H1 (cell line): ENCODE measurements at regions not wholly inside any gene's neighbourhood (a gene's known extent, or its start where the extent isn't known, plus 50 kb on each side); places are given as distances from the start of the nearest gene placed in this dataset.

Source experiments
- CTCF ChIA-PET: fragments of 300-600 bp; sonication (Branson Sonifier 250); formaldehyde crosslinking; loops from one replicate; lab custom pipeline; 2021; ENCODE audit not compliant: partially characterized antibody; lab: Charles Lee
- POLR2A ChIA-PET: fragments of 300-600 bp; sonication (Branson Sonifier 250); formaldehyde crosslinking; loops from one replicate; lab custom pipeline; 2021; ENCODE audit warnings: inconsistent platforms; ENCODE audit not compliant: partially characterized antibody; lab: Charles Lee
- DNase-seq, 2 experiments: peaks; one replicate each; pipeline versions ENCODE4 v3.0.0 to v3.0.0-alpha.2; 2010 to 2022; ENCODE audit warnings: low spot score in 2 of 2, low read depth in 1 of 2, mixed read lengths in 1 of 2
- FAIRE-seq: peaks from 2 replicates; lab custom pipeline; 2011; peaks lifted over from hg19 to GRCh38; lab: Jason Lieb, UNC
- H2AFZ ChIP-seq: 2 replicates; pipeline ENCODE4 v1.8.1; 2012; ENCODE audit warnings: low read length, inconsistent platforms
- H2AK5ac ChIP-seq: 2 replicates; pipeline ENCODE4 v1.6.1; 2013; ENCODE audit warnings: low read depth, low read length
- H2BK120ac ChIP-seq: replicated peaks from 2 replicates; pipeline ENCODE3; 2013; ENCODE audit warnings: low read depth, low read length, inconsistent platforms
- H2BK12ac ChIP-seq: 2 replicates; pipeline ENCODE4 v1.6.1; 2013; ENCODE audit warnings: low read depth, low read length
- H2BK15ac ChIP-seq: 2 replicates; pipeline ENCODE4 v1.6.1; 2013; ENCODE audit warnings: low read length
- H2BK20ac ChIP-seq: 2 replicates; pipeline ENCODE4 v1.6.1; 2013; ENCODE audit warnings: low read length
- H2BK5ac ChIP-seq: 2 replicates; pipeline ENCODE4 v1.6.1; 2013; ENCODE audit warnings: low read depth, low read length
- H3K14ac ChIP-seq: 2 replicates; pipeline ENCODE4 v1.6.1; 2013; ENCODE audit warnings: inconsistent platforms; ENCODE audit not compliant: insufficient read length
- H3K18ac ChIP-seq: 2 replicates; pipeline ENCODE4 v1.6.1; 2013; ENCODE audit warnings: low read length; ENCODE audit errors: extremely low read depth
- H3K23ac ChIP-seq: 2 replicates; pipeline ENCODE4 v1.6.1; 2013; ENCODE audit warnings: inconsistent platforms; ENCODE audit not compliant: insufficient read length
- H3K23me2 ChIP-seq: 2 replicates; pipeline ENCODE4 v1.6.1; 2013; ENCODE audit warnings: low read depth, low read length
- H3K27ac ChIP-seq: 2 replicates; pipeline ENCODE4 v1.6.1; 2011; ENCODE audit warnings: low read depth, low read length, inconsistent platforms
- H3K27me3 ChIP-seq, 4 experiments: replicated peaks in 1 of 4; 1 replicate in 1 of 4; 2 replicates in 3 of 4; pipeline versions ENCODE4 v1.6.1 to v1.8.1; 2011 to 2013; ENCODE audit warnings: low read length in 3 of 4, mild to moderate bottlenecking in 3 of 4, inconsistent platforms in 2 of 4, mixed read lengths in 2 of 4, moderate library complexity in 1 of 4; ENCODE audit not compliant: control insufficient read depth in 3 of 4, insufficient read depth in 3 of 4; ENCODE audit errors: extremely low read depth in 1 of 4
- H3K36me3 ChIP-seq, 4 experiments: 2 replicates each; pipeline versions ENCODE4 v1.6.1 to v1.8.1; 2011 to 2013; ENCODE audit warnings: mild to moderate bottlenecking in 4 of 4, low read length in 3 of 4, moderate library complexity in 2 of 4, control low read depth in 1 of 4, inconsistent platforms in 1 of 4; ENCODE audit not compliant: insufficient read depth in 4 of 4, control insufficient read depth in 2 of 4
- H3K4ac ChIP-seq: replicated peaks from 2 replicates; pipeline ENCODE3; 2013; ENCODE audit warnings: low read length, low read depth, mixed read lengths, inconsistent platforms; ENCODE audit not compliant: insufficient read length
- H3K4me1 ChIP-seq, 4 experiments: replicated peaks in 1 of 4; 1 replicate in 1 of 4; 2 replicates in 3 of 4; pipeline versions ENCODE4 v1.6.1 to v1.8.1; 2011 to 2013; ENCODE audit warnings: low read length in 3 of 4, inconsistent platforms in 2 of 4, mixed read lengths in 1 of 4; ENCODE audit not compliant: insufficient read depth in 4 of 4, control insufficient read depth in 3 of 4
- H3K4me2 ChIP-seq, 2 experiments: 2 replicates each; pipeline versions ENCODE4 v1.6.1 to v1.8.1; 2011 to 2013; ENCODE audit warnings: low read depth in 2 of 2, low read length in 2 of 2, control low read depth in 1 of 2, inconsistent platforms in 1 of 2, mild to moderate bottlenecking in 1 of 2; ENCODE audit not compliant: insufficient read depth in 1 of 2
- H3K4me3 ChIP-seq, 4 experiments: fragments of 200-600, 300-600 bp in 1 of 4; sonication (generic), shearing (Covaris generic), sonication (Bioruptor Twin) in 1 of 4; 2 replicates each; pipeline versions ENCODE4 v1.5.1 to v1.8.1; 2011 to 2016; ENCODE audit warnings: low read length in 4 of 4, low read depth in 3 of 4, control low read depth in 2 of 4, inconsistent platforms in 2 of 4, mild to moderate bottlenecking in 2 of 4, mixed read lengths in 1 of 4, moderate library complexity in 1 of 4; ENCODE audit not compliant: insufficient read depth in 2 of 4; ENCODE audit errors: extremely low read depth in 1 of 4
- H3K56ac ChIP-seq: replicated peaks from 2 replicates; pipeline ENCODE3; 2013; ENCODE audit warnings: low read depth, mild to moderate bottlenecking, mixed read lengths, low read length, inconsistent platforms; ENCODE audit not compliant: insufficient read length
- H3K79me1 ChIP-seq: 2 replicates; pipeline ENCODE4 v1.6.1; 2013; ENCODE audit warnings: low read depth, low read length, control low read depth
- H3K79me2 ChIP-seq, 2 experiments: 2 replicates each; pipeline versions ENCODE4 v1.6.1 to v1.8.1; 2012 to 2013; ENCODE audit warnings: low read length in 2 of 2, mild to moderate bottlenecking in 2 of 2, inconsistent platforms in 1 of 2; ENCODE audit not compliant: insufficient read depth in 2 of 2, control insufficient read depth in 1 of 2
- H3K9ac ChIP-seq, 4 experiments: replicated peaks in 1 of 4; 1 replicate in 1 of 4; 2 replicates in 3 of 4; pipeline versions ENCODE4 v1.6.1 to v1.8.1; 2011 to 2013; ENCODE audit warnings: low read depth in 3 of 4, low read length in 3 of 4, control low read depth in 2 of 4, mild to moderate bottlenecking in 2 of 4, moderate library complexity in 2 of 4, inconsistent platforms in 1 of 4; ENCODE audit errors: extremely low read depth in 1 of 4
- H3K9me3 ChIP-seq, 2 experiments: 2 replicates each; pipeline versions ENCODE4 v1.6.1 to v1.8.1; 2012 to 2013; ENCODE audit warnings: mild to moderate bottlenecking in 2 of 2, moderate library complexity in 2 of 2, control low read depth in 1 of 2, inconsistent platforms in 1 of 2, low read depth in 1 of 2, low read length in 1 of 2, mixed read lengths in 1 of 2; ENCODE audit not compliant: insufficient read depth in 2 of 2
- H4K20me1 ChIP-seq, 2 experiments: replicated peaks in 1 of 2; 2 replicates each; pipeline versions ENCODE3 to v1.8.1; 2011 to 2013; ENCODE audit warnings: inconsistent platforms in 2 of 2, low read length in 2 of 2, mild to moderate bottlenecking in 1 of 2; ENCODE audit not compliant: insufficient read depth in 2 of 2, control insufficient read depth in 1 of 2
- H4K5ac ChIP-seq: 2 replicates; pipeline ENCODE4 v1.6.1; 2013; ENCODE audit warnings: low read length, low read depth, mixed read lengths, inconsistent platforms; ENCODE audit not compliant: insufficient read length
- H4K8ac ChIP-seq: 2 replicates; pipeline ENCODE4 v1.8.0; 2013; ENCODE audit warnings: mild to moderate bottlenecking, moderate library complexity, low read length, inconsistent platforms; ENCODE audit not compliant: insufficient read depth; ENCODE audit errors: extremely low read depth
- H4K91ac ChIP-seq: replicated peaks from 2 replicates; pipeline ENCODE3; 2013; ENCODE audit warnings: low read length, mixed read lengths, inconsistent platforms; ENCODE audit not compliant: insufficient read length
- CHD1 ChIP-seq: IDR thresholded peaks from 2 replicates; pipeline ENCODE4 v1.6.1; 2012; ENCODE audit warnings: low read depth, low read length, improper control_type of control experiment
- JUN ChIP-seq: IDR thresholded peaks from 2 replicates; pipeline ENCODE4 v1.6.1; 2011; ENCODE audit warnings: low read depth, mild to moderate bottlenecking, improper control_type of control experiment, low read length
- POLR2A ChIP-seq, 2 experiments: IDR thresholded peaks; 1 replicate in 1 of 2; 2 replicates in 1 of 2; pipeline ENCODE4 v1.6.1; 2011; ENCODE audit warnings: low read depth in 2 of 2, low read length in 2 of 2, mild to moderate bottlenecking in 2 of 2; ENCODE audit errors: control extremely low read depth in 1 of 2
- SIRT6 ChIP-seq: IDR thresholded peaks from one replicate; pipeline ENCODE4 v1.7.1; 2012; ENCODE audit warnings: low read length, inconsistent platforms
- SUZ12 ChIP-seq: fragments of 200-600 bp; sonication (generic); IDR thresholded peaks from 2 replicates; pipeline ENCODE4 v1.6.1; 2012; ENCODE audit warnings: mild to moderate bottlenecking, inconsistent platforms, low read length, moderate library complexity, mixed read lengths
- TEAD4 ChIP-seq: IDR thresholded peaks from 2 replicates; pipeline ENCODE4 v1.6.1; 2012; ENCODE audit warnings: low read depth, low read length, inconsistent platforms, mixed read lengths
- WGBS, 2 experiments: shearing (Covaris generic) in 1 of 2; methylation state at CpG; one replicate each; pipeline versions ENCODE4 v1.1.6 to v1.1.7; 2013 to 2015; ENCODE audit warnings: low lambda C conversion rate in 2 of 2, mixed read lengths in 2 of 2, inconsistent platforms in 1 of 2, low coverage in 1 of 2, missing lambda C conversion rate in 1 of 2; ENCODE audit not compliant: insufficient replicate concordance in 2 of 2, insufficient coverage in 1 of 2, insufficient read length in 1 of 2; ENCODE audit errors: extremely low coverage in 1 of 2, missing lambda C conversion rate in 1 of 2; 5-methylcytosine and 5-hydroxymethylcytosine counted together

DNA sequence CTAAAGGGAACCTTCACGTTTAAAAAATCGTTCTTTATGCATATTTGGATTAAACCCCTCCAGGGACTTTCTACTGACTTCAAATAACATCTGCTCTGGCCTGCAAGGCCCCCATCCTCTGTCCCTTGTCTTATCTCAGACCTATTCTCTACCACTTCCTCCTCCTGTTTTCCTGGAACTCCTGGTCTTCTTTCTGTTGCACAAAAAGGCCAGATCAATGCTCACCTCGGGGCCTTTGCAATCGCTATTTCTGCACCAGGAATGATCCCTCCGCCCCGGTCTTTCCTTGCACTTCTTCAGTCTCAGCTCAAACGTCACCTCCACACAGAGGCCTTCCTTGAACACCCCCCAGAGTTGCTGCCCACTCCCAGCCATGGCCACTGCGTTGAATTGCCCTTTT is 57.6 kb upstream of the BEGAIN start:
- Histone ChIP-seq H4K8ac (no peak overlapping the region), H3K27me3 (no peaks in the 10 kb centered on the region; a peak in 1 of 7 replicates), H3K36me3 (no peaks in the 10 kb centered on the region), H2AK5ac (no peak overlapping the region), H2AFZ (no peak overlapping the region), H3K14ac (no peak overlapping the region), H4K91ac (no peak overlapping the region), H3K79me2 (no peaks in the 10 kb centered on the region), H3K4me1 (peaks cover 0 to 7% (median 6%) of the 10 kb centered on the region in 4 experiments; a peak in 5 of 7 replicates), H3K27ac (no peak overlapping the region), H3K4me3 (no peak overlapping the region), H2BK12ac (no peak overlapping the region), H2BK15ac (no peak overlapping the region), H2BK20ac (no peak overlapping the region), H3K9me3 (no peaks in the 10 kb centered on the region), H3K79me1 (no peaks in the 10 kb centered on the region), H3K23ac (no peak overlapping the region), H3K4me2 (no peak overlapping the region), H4K5ac (no peak overlapping the region), H3K23me2 (no peaks in the 10 kb centered on the region), H2BK5ac (no peak overlapping the region), H2BK120ac (no peak overlapping the region), H3K4ac (no peak overlapping the region), H3K18ac (no peak overlapping the region), H3K56ac (no peak overlapping the region), H4K20me1 (no peaks in the 10 kb centered on the region), H3K9ac (no peak overlapping the region)
- 84% methylated on average over 8 of the region's 8 CpGs; no CpG with 5 or more reads in 1 of the 2 experiments for WGBS, 2 experiments
- FAIRE-seq (no peak), DNase-seq (no peak)
- CTCF ChIA-PET, result interaction anchor here (0.6 to 7.1 kb wide), 36 partner anchors 11 to 267 kb away, joined by 3 to 91 read pairs (median 7); no protein-coding TSS in a partner anchor
- POLR2A ChIA-PET, result interaction anchor here (1.0 kb wide), 1 partner anchor 267 kb away, joined by 4 read pairs; no protein-coding TSS in a partner anchor
- TF ChIP-seq CHD1 (no peak), SUZ12 (no peak), JUN (no peak), TEAD4 (no peak), POLR2A (IDR thresholded peaks at IDR 0.05; ENCODE audit: control extremely low read depth in 1 of 2, low read depth in 2 of 2, low read length in 2 of 2) (no peak), SIRT6 (no peak)
